SK-N-SH treated with all-trans-retinoic acid at 6 μM for 48 hours (cell line): ENCODE measurements at regions not wholly inside any gene's neighbourhood (a gene's known extent, or its start where the extent isn't known, plus 50 kb on each side); places are given as distances from the start of the nearest gene placed in this dataset.

Experiments used
- ATAC-seq: fragments of 200-7000 bp; cut with Tn5 transposase; 3 replicates; pipeline ENCODE4 v1.9.1; 2020; ENCODE audit warnings: mild to moderate bottlenecking, moderate library complexity
- BACH2 ChIP-seq: fragments of 250-450 bp; sonication (Bioruptor Pico); IDR thresholded peaks from 2 replicates; pipeline ENCODE4 v1.9.0; 2021; ENCODE audit warnings: mild to moderate bottlenecking, borderline replicate concordance
- CSDC2 ChIP-seq: fragments of 250-450 bp; sonication (Bioruptor Pico); IDR thresholded peaks from 2 replicates; pipeline ENCODE4 v1.5.0; 2020; ENCODE audit warnings: mild to moderate bottlenecking, moderate library complexity
- CSRNP3 ChIP-seq: fragments of 250-450 bp; sonication (Bioruptor Pico); IDR thresholded peaks from 2 replicates; pipeline ENCODE4 v1.5.1; 2021; ENCODE audit warnings: mild to moderate bottlenecking, moderate library complexity
- ESRRG ChIP-seq: fragments of 250-450 bp; sonication (Bioruptor Pico); IDR thresholded peaks from 2 replicates; pipeline ENCODE4 v1.6.1; 2021; ENCODE audit warnings: mild to moderate bottlenecking
- GLIS3 ChIP-seq: fragments of 250-450 bp; sonication (Bioruptor Pico); IDR thresholded peaks from 2 replicates; pipeline ENCODE4 v1.5.0; 2020; ENCODE audit warnings: mild to moderate bottlenecking, moderate library complexity
- OSR1 ChIP-seq: fragments of 250-450 bp; sonication (Bioruptor Pico); IDR thresholded peaks from 2 replicates; pipeline ENCODE4 v1.8.0; 2022; ENCODE audit warnings: moderate library complexity, mild to moderate bottlenecking, inconsistent platforms
- POU6F1 ChIP-seq: fragments of 250-450 bp; sonication (Bioruptor Pico); IDR thresholded peaks from 2 replicates; pipeline ENCODE4 v1.8.0; 2021; ENCODE audit warnings: low read depth, mild to moderate bottlenecking, moderate library complexity, borderline replicate concordance
- PPARA ChIP-seq: fragments of 250-450 bp; sonication (Bioruptor Pico); IDR thresholded peaks from 2 replicates; pipeline ENCODE4 v1.5.0; 2020; ENCODE audit warnings: mild to moderate bottlenecking, borderline replicate concordance
- TCF4 ChIP-seq: fragments of 250-450 bp; sonication (Bioruptor Pico); IDR thresholded peaks from 2 replicates; pipeline ENCODE4 v1.8.0; 2021; ENCODE audit warnings: mild to moderate bottlenecking, moderate library complexity, borderline replicate concordance
- TSHZ2 ChIP-seq: fragments of 250-450 bp; sonication (Bioruptor Pico); IDR thresholded peaks from 2 replicates; pipeline ENCODE4 v1.5.0; 2020; ENCODE audit warnings: mild to moderate bottlenecking, moderate library complexity
- ZC3H10 ChIP-seq: fragments of 250-450 bp; sonication (Bioruptor Pico); IDR thresholded peaks from 2 replicates; pipeline ENCODE4 v1.5.1; 2021; ENCODE audit warnings: mild to moderate bottlenecking, moderate library complexity
- ZFP3 ChIP-seq: fragments of 250-450 bp; sonication (Bioruptor Pico); IDR thresholded peaks from 2 replicates; pipeline ENCODE4 v1.5.0; 2020; ENCODE audit warnings: mild to moderate bottlenecking, moderate library complexity
- ZFP30 ChIP-seq: fragments of 450-650 bp; formaldehyde crosslinking; IDR thresholded peaks from 2 replicates; pipeline ENCODE4 v1.5.0; 2022; ENCODE audit warnings: mild to moderate bottlenecking, moderate library complexity
- ZNF70 ChIP-seq: fragments of 450-650 bp; formaldehyde crosslinking; IDR thresholded peaks from 2 replicates; pipeline ENCODE4 v1.5.0; 2020; ENCODE audit warnings: mild to moderate bottlenecking, moderate library complexity
- TF ChIP-seq, protein P1 (sequence below): fragments of 250-450 bp; sonication (Bioruptor Pico); IDR thresholded peaks from 2 replicates; pipeline ENCODE4 v1.8.0; 2020; ENCODE audit warnings: mild to moderate bottlenecking, moderate library complexity, borderline replicate concordance
- TF ChIP-seq, protein P2 (sequence below): fragments of 250-450 bp; sonication (Bioruptor Pico); IDR thresholded peaks from 2 replicates; pipeline ENCODE4 v1.5.1; 2020; ENCODE audit warnings: low read depth, mild to moderate bottlenecking, moderate library complexity

DNA sequence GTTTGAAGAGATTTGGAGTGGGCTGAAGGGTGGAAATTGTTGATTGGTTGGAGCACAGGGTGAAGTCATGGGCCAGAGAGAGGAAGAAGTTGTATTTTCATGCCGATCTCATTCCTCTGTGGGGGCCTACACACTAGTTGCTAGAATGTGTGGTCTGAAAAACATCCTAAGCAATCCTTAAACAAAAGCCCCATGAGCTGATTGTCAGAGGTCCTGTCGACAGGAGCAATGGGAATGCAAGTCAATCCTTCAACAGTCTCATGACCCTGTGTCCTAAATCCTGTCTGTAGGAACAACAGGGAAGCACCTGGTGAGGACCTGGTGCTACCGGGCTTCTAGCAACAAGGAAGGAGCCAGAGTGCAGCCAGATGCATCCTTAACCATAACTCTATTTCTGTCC is 324.0 kb upstream of the TMEM132C start:
- no peak for ATAC-seq
- TF ChIP-seq ZNF70 (CRISPR knock-in tag) (no peak), CSRNP3 (no peak), ESRRG (CRISPR knock-in tag) (no peak), ZC3H10 (no peak), TCF4 (CRISPR knock-in tag) (no peak), TSHZ2 (CRISPR knock-in tag) (no peak), PPARA (CRISPR knock-in tag) (no peak), BACH2 (CRISPR knock-in tag) (no peak)
- TF ChIP-seq, protein P1, sequence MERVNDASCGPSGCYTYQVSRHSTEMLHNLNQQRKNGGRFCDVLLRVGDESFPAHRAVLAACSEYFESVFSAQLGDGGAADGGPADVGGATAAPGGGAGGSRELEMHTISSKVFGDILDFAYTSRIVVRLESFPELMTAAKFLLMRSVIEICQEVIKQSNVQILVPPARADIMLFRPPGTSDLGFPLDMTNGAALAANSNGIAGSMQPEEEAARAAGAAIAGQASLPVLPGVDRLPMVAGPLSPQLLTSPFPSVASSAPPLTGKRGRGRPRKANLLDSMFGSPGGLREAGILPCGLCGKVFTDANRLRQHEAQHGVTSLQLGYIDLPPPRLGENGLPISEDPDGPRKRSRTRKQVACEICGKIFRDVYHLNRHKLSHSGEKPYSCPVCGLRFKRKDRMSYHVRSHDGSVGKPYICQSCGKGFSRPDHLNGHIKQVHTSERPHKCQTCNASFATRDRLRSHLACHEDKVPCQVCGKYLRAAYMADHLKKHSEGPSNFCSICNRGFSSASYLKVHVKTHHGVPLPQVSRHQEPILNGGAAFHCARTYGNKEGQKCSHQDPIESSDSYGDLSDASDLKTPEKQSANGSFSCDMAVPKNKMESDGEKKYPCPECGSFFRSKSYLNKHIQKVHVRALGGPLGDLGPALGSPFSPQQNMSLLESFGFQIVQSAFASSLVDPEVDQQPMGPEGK (CRISPR knock-in tag): no peak
- TF ChIP-seq, protein P2, sequence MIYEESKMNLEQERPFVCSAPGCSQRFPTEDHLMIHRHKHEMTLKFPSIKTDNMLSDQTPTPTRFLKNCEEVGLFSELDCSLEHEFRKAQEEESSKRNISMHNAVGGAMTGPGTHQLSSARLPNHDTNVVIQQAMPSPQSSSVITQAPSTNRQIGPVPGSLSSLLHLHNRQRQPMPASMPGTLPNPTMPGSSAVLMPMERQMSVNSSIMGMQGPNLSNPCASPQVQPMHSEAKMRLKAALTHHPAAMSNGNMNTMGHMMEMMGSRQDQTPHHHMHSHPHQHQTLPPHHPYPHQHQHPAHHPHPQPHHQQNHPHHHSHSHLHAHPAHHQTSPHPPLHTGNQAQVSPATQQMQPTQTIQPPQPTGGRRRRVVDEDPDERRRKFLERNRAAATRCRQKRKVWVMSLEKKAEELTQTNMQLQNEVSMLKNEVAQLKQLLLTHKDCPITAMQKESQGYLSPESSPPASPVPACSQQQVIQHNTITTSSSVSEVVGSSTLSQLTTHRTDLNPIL (CRISPR knock-in tag): no peak

DNA sequence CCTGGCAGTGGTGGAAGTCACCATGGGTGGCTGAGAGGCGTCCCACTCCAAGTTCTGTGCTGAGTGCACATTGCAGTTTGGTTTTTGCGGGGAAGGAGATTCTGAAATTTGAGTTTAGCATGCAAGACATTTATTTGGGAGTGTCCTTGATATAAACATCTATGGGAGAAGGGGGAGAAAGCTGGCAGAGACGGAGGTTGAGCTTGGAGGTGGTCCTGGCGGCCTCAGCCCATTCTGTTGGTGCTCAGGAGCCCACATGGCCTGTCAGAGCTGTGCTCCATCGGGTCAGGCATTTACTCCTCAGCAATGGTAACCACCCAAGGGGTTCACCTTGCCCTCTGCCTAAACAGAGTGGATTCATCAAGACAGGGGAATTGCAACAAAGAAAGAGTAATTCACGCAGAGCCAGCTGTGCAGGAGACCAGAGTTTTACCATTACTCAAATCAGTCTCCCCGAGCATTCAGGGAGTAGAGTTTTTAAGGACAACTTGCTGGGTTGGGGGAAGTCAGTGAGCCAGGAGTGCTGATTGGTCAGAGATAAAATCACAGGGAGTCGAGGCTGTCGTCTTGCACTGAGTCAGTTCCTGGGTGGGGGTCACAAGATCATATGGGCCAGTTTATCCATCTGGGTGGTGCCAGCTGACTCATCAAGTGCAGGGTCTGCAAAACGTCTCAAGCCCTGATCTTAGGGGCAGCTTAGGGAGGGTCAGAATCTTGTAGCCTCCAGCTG is 323.3 kb upstream of the TMEM132C start:
- TF ChIP-seq CSDC2 (no peak), BACH2 (CRISPR knock-in tag) (no peak), POU6F1 (no peak)
- TF ChIP-seq, protein P2 (CRISPR knock-in tag): no peak

DNA sequence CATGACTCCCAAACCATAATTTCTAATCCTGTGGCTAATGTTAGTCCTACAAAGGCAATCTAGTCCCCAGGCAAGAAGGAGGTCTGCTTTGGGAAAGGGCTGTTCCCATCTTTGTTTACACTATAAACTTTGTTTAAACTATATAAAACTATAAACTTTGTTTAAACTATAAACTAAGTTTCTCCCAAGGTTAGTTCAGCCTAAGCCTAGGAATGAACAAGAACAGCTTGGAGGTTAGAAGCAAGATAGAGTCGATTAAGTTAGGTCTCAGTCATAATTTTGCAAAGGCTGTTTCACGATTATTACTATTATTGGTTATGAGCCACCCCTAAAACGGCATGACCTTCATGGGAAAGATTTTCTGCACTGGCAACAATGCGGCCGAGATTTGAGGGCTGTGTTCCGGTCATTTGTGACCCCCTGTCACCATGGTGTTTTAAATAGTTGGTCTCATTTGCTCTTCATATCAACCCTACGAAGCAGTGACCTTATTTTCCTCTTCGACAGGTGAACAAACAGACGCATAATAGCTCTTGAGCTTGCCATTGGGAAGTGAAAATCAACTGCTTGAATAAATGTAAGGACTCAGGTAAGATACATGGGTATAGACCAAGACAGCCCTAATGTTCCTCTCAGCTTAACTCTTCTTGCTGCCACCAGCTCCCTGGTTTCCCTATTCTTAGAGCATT is 322.6 kb upstream of the TMEM132C start:
- TF ChIP-seq ZFP3 (CRISPR knock-in tag) (no peak), GLIS3 (CRISPR knock-in tag) (no peak), TSHZ2 (CRISPR knock-in tag) (no peak), ZC3H10 (no peak), POU6F1 (no peak), OSR1 (no peak), ZFP30 (CRISPR knock-in tag) (no peak)
- no peak for ATAC-seq

More for the DNA sequence above, 323.3 kb upstream of the TMEM132C start:
- no peak for ATAC-seq
